CD4-positive, alpha-beta T cell treated with Interleukin-12 subunit alpha and Interleukin-12 subunit beta, for 1 hour (primary cell): ENCODE measurements at regions not wholly inside any gene's neighbourhood (a gene's known extent, or its start where the extent isn't known, plus 50 kb on each side); places are given as distances from the start of the nearest gene placed in this dataset.
"Not testable (repeated sequence)": the region's sequence is repeated elsewhere in the genome, so short reads cannot be mapped to it uniquely, and the experiment has no call there.

Source experiments
- DNase-seq: peaks from one replicate; pipeline ENCODE4 v3.0.0-alpha.2; 2020

DNA sequence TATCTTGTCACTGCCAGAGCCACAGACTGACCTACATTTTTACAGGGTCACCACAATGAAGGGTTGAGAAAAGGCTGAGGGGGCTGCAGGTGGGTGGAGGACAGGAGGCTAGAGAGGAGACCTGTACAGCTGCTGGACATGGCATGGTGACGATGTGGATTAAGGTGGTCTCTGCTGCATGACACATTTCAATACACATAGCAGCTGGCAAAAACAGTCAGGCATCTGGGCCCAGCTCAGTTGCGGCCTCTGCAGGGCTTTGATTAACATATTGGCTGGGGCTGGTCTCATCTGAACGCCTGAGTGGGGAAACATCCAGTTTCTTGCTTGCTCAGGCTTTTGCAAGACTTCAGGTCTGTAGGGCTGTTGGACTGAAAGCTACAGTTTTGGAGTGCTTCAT is 265.4 kb upstream of the FOXF1 start:
- DNase-seq = no peak

DNA sequence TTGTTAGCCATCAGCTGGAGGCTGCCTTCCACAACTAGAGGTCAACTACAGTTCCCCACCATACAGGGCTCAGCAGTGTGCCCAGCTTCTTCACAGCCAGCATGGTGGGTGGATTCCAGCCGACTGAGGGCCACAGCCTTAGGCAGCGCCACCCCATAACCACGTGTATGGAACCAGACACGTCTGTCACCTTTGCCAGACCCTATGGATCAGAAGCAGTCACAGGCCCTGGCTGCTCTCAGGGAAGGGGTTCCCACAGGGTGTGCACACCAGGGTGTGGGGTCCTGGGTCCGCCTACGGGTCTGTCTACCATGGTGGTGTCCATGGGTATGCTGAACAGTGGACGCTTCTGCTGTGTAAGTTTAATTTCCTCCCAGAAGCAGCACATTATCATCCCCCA is 265.0 kb upstream of the FOXF1 start:
- no peak for DNase-seq

DNA sequence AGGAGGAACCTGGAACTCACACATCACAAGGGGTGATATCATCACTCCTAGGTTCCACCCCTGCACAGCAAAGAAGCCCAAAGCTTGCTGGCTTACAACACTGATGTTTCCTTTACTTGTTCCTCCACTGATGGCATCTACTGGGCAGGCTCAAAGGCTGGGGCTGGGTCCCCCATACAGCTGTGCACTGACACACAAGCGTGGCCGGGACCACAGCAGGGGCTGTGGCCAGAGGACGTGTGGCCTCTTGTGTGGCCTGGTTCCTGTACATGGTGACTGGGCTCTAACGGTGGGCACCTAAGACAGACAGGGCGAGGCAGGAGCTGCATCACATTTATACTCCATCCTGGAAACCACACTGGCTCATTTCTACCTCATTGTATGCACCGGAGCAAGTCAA is 264.4 kb upstream of the FOXF1 start:
- no peak for DNase-seq

DNA sequence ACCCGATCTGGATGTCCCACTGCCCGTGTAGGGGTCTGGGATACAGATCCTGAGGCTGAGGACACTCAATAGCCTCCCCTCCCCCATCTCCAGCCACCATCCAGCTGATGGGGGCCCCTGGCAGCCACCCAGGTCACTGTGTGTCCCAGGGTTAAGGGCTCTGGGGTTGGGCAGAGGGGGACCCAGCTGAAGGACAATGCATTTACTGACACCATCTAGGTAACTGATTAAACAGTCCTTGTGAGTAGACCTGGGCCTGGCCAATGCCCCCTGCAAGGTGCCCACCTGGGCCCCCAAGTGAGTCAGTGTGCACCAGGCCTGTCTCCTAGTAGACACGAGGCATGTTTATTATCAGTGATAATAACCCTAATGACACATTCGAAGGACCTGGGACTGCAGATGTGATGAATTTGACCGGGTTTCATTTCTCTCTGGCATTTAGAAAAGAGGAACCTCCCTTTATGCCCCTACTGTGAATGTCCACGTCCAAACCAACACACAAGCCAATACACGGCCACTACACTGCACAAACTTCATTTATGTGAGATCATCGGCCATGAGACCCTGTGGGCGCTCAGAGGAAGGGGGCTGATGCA is 261.9 kb upstream of the FOXF1 start:
- no peak for DNase-seq

DNA sequence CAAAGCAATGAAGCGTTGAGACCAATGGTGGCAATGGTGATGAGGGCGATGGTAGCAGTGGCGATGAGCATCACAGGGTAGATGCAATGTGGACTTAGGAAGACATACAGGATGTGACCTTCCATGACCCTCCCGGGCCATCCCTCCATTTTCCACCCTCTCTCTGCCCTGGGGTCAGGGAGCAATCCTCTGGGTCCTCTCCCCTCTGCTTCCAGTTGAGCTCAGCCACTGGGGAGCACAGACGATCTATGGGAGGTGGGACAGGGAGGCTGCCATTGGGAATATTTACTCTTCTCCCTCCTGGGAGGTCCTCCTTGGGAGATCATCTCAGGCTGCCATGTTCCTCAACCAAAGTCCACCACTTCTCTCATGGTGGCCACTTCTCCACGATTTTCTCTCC is 260.7 kb upstream of the FOXF1 start:
- DNase-seq = no peak

DNA sequence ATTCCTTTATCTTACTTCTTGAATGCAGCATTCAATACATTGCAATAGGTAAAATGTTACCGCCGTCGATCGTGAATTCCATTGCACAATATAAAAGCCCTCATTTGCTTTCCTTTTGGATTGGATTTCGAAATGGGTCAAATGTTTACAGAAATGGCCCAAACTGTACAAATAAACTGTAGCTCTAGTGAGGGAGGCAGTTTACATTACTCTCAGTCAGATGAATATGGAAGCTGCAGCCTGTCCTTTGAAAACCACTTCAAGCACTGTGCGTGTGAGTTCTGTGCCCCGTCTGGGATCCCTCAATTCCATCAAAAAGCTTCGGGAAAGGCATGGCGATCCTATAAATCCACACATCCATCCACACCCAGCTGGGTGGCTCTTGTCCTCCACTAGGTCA is 258.6 kb upstream of the FOXF1 start:
- no peak for DNase-seq

DNA sequence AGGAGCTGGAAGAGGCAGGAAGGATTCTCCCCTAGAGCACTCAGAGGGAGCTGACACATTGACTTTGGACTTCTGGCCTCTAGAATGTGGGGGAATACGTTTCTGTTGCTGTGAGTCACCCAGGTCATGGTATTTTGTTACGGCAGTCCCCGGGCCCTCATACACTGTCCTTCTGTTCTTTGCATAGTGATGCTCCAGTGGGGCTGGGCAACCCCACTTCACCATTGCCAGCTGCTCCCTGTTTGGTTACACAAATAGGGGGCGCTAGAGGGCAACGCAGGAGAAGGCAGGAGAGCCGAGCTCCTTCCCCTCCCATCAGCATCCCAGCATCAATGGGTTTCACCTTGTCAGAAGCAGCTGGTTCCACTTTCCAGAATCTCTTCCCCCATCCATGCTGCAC is 257.7 kb upstream of the FOXF1 start:
- DNase-seq = no peak

DNA sequence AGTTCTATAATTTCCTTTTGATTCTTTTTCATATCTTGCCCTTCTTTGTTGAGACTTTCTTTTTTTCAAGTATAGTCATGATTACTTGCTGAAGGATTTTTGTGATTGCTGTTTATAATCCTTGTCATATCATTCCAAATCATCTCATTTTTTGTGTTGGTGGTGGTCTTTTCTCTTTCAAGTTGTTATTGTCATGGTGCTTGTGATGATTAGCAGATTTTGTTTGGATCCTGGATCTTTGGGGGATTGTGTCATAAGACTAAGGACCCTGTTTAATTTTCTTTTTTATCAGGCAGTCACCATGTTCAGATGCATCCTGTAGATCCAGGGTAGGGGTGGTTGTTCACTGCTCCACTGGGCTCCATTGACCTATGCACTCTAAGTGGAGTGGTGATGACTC is 254.4 kb upstream of the FOXF1 start:
- DNase-seq = no peak

DNA sequence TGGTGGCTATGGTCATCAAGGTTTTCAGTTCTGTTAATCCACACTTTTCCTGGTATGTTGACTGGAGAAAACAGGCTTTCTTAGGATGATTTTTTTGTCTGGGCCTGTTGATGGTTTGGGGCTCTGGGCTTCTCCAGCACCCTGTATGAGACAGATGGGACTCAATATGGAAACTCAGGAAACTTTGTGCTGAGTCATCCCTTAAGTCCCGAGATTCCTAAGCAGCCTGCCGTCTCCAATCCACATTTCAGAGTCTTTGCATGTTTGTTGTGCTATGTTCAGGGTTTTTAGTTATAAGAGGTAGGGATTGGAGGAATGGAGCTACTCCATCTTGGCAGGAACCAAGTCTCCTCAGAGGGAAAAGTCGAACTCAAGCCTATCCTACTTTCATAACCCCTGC is 253.3 kb upstream of the FOXF1 start:
- no peak for DNase-seq

DNA sequence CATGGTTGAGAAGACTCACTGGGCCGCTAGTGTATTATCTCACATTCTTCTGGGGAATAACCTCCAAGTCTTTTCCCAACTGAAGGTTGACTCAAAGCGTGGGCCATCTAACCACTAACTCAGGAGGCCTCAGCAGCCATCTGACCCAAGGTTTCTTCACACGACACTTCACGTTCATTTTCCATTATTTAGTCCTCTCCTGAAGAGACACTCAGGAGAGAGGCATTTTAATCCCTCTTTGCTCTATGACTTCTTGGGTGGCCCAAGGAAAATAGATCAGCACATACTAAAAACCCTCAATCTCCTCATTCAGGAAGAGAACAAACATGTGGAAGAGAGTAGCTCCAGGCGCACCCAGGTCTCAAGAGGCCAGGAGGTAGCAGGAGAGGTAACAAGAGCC is 252.8 kb upstream of the FOXF1 start:
- DNase-seq = no peak

DNA sequence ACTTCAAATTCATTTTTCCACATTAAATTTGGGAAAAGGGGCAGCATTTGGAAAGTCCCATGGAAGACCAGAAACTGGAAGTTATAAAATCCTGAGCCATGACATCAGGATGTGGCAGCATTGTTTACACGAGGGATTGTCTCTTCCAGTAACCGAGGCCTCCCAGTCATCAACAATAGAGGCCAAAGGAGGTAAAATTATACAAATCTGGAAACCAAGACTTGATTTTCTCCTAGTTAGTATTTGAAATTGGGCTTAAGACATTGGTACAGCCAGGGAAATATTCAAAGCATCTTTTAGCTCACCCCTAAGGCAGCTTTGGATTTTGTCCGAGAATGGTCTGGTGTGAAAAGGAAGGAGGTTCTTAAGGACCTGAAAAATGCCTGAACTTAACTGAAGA is 251.6 kb upstream of the FOXF1 start:
- no peak for DNase-seq

DNA sequence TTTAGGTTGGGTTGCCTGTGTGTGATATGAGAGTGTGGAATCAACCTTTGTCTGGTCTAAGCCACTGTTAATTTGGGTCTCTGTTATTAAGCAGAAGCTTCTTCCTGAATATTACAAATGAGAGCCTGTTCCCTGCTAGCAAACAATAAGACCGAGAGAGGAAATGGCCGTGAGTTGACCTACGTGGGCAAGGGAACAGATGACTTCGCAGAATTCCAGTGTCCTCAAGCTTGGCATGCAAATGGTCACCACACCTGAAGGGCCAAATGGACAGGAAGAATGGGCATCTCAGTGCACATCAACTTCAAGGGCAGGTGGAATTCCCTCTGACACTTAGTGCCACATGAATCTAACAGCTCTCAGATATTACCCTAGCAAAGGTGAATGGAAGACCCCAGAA is 250.8 kb upstream of the FOXF1 start:
- no peak for DNase-seq

DNA sequence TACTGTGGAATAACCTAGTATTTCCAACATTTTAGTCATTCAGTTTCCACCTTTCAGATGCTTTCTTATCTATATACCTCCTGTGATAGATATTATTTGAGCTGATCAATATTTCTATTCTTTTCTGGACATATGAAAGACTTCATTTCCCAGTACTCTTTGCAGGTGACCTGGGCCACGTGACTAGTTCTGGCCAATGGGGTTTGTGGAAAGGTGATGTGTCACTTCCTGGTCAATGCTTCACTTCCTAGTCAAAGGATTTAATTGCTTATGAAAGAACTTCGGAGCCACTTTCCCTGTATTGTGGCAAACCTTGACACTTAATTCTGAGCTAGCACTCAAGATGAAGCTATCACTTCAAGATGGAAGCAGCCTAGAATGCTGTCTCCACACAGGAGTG is 248.9 kb upstream of the FOXF1 start:
- no peak for DNase-seq

DNA sequence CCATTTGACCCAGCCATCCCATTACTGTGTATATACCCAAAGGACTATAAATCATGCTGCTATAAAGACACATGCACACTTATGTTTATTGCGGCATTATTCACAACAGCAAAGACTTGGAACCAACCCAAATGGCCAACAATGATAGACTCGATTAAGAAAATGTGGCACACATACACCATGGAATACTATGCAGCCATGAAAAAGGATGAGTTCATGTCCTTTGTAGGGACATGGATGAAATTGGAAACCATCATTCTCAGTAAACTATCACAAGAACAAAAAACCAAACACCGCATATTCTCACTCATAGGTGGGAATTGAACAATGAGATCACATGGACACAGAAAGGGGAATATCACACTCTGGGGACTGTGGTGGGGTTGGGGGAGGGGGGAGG is 242.7 kb upstream of the FOXF1 start:
- DNase-seq = not testable (repeated sequence)

DNA sequence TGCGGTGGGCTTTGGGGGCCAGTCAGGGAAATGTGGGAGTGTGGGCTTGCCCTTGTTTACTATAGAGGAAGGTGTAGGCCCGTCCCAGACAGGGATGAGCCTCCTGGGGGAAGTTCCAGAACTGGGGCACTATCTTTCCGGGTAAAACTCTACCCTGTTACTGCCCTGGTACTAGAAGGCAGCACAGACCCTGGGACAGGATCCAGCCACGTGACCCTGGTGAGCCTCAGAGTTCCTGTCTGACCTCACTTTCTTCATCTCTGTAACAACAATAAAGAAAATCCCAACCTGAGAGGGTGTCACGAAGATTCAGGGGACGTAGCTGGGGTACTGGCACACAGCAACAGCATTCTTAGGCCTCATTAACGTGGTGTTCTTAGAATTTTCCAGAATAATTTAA is 239.6 kb upstream of the FOXF1 start:
- DNase-seq = no peak

DNA sequence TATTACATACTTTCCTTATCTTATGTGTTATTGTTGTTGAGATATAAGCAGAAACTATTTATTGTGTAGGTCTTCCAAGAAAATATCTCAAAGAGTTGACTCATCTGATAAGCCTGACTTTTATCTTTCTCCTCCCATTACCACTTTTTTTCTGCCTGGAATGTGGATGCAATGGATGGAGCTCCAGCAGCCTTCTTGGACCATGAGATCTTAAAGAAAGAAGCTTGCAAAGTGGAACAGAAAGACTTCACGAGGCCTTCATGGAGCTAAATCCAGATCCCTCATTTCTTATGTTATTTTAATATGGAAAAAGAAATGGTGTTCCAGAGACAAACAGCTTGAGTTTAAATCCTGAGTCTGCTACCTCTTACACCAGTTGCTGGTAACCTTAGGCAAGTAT is 237.6 kb upstream of the FOXF1 start:
- no peak for DNase-seq

DNA sequence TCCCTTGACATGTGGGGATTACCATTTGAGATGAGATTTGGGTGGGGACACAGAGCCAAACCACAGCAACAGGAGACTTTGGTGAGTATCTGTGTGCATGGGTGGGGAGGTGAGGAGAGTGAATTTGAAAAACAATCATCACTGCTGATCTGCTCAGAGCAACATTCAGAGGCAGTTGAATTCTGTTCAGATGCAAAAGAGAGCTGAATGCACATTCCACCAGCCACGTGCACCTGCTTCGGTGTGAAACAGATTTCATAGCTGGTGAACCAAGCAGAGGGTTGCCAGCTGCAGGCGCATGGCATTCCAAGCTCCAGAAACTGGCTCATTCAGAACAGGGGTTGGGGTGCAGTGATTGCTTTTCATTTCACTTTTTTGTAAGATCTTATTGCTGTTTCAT is 233.1 kb upstream of the FOXF1 start:
- DNase-seq = no peak

DNA sequence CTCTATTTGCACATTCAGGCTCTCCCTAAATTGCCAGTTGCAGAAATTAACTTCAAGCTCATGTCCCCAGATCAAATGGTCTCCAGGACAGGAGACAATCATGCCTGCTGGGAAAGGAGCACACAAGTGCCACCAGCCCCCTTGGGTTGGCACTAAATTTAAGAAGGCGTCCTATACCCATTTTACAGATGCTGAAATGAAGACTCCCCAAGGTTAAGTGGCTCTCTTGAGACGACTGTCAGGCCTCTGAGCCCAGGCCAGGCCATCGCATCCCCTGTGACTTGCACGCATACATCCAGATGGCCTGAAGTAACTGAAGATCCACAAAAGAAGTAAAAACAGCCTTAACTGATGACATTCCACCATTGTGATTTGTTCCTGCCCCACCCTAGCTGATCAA is 232.5 kb upstream of the FOXF1 start:
- DNase-seq = not testable (repeated sequence)

DNA sequence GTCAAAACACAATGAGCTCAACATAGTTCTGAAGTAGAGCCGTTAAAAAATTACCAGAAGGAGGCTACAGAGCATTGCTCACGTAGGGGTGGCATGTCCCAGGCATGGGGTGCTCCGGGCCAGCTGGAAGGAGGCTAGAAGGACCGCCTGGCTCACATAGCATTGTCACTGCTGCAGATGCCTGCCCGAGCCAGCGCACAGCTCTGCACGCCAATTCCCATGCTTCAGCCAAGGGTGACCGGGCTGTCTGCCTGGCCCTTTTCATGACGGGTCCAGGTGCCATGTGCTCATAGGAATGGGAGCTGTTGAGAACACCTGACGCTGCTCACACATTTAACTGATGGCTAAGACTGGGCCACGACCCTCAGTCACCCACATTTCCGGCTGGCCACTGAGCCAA is 228.9 kb upstream of the FOXF1 start:
- DNase-seq = no peak

DNA sequence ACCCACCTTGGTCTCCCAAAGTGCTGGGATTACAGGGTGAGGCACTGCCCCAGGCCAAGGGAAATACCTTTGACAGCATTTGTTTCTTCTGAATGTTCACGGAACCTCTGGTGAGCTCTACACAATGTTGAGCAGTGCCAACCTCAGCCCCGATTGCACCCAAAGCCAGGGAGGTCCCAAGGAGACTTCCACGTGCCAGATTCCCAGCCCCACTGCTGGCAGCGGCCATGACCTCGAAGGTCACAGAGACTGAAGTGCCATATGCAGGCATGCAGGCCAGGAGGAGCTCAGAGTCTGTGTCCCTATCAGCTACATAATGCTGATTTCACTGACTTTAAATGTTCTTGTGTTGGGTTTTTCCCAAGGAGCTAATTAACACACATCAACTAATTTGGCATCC is 226.4 kb upstream of the FOXF1 start:
- no peak for DNase-seq

DNA sequence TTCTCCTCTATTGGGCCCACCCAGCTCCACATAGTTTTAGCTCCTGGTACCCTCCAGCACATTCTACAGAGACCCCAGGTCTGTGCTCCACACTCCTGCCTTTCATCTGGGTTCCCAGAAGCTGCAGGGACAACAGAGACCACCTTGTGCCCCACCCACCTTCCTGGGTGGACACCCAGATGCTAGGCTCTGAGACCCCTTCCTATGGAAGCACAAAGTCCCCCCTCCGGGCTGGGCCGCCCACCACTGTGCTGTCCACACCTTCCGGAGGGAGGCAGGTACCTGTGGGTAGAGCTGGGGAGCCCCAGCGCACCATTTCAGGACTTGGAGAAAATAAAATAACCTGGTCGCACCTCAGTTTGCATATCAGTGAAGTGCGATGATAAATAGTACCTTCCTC is 224.9 kb upstream of the FOXF1 start:
- DNase-seq = no peak

DNA sequence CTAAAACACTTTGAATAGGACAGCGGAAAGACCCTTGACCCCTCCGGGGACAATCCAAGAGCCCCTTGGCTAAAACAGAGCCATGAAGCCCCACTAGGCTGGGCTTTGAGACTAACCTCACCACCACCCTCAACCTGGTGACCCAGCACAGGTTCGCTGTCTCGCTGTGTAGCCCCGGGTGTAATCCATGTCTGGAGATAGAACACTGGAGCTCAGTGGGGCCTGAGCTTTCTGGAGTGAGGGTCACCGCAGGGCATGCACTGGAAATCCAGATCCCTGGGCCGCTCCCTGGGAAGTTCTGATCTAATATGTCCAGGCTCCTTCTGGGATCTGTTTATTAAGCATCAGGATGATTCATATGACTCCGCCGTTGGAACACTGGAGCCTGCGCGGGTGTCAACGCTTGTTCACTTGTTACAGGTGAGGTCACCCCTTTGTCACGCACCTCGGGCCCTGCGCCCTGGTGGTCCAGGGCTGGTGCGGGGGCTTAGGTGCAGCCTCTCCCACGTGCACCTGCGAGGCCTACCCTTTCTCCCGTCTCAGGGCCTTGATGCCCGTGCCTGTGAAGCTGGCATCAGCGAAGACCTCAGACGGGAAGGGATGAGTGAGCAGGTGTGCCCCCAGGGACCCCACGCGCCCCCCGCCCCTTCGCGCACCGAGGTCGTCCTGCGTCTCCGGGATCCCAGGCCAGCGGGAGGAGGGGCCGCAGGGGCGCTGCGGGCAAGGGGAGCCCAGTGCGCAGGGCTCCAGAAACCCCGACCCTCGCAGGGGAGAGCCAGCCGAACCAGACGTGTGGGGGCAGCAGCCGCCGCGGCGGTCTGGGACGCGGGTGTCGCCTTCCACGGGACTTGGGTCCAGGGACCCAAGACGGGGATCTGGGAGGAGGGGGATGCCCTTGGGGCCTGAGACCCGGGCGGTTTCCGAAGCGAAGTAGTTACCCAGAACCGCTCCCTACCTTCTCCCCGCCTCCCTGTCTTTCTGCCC is 224.1 kb upstream of the FOXF1 start:
- DNase-seq = no peak

DNA sequence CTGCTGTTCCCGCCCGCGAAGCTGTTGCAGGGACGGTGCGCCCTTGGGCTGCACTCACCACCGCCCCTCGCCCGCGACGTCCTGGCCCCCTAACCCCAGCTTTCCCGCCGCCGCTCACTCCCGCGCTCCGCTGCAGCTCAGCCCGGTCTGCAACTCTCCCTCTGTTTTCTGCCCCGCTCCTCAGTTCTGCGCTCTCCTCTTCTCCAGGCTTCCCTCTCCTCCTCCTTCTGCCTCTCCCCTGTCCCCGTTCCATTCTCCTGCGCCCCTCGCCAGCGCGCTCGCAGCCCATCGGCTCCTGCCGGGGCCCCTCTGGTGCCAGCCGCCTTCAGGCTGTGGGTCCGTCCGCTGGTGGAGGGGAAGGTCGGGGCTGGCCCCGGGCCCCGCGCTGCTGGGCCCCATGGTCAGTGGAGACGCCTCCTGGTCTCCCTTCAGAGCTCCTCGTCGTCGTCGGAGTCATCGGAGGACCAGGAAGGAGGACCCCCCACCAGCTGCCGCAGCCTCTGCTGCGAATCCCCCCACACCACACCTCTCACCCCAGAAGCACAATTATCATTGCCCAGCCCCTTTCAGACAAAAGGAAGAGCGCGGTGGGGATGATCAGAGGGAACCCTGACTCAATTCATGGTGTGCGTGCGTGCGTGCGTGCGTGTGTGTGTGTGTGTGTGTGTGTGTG is 223.2 kb upstream of the FOXF1 start:
- no peak for DNase-seq

DNA sequence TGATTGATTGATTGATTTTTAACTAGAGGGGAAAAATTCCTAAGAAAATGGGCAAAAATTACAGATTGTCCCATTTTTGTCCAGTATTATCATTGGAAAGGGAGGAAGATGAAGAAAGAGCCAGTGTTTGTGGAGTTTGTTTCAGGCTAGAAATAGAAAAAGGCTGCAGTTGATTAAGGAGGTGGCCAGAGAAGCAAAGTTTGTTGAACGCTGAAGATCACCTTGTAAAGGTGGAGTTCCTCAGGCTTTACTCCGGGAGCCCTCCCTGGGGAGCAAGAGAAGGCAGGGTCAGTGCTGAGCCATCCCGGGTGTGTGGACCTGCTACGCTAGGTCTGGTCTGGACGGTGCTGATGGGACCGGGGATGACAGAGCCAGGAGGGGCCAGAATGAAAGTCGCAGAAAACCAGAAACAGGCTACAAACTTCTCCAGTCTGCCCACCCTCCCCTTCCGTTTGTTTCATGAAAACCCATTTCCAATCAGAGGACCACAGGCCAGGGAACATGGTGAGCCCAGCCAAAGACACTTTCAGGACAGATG is 222.6 kb upstream of the FOXF1 start:
- DNase-seq = no peak
